GM23338 (cell line): ENCODE measurements at regions not wholly inside any gene's neighbourhood (a gene's known extent, or its start where the extent isn't known, plus 50 kb on each side); places are given as distances from the start of the nearest gene placed in this dataset.

Experiments used
- ATAC-seq: fragments of 200-7000 bp; cut with Tn5 transposase; 3 replicates; pipeline ENCODE4 v1.9.1; 2020
- DNase-seq: peaks from one replicate; pipeline ENCODE4 v3.0.0-alpha.2; 2015; ENCODE audit warnings: low spot score
- H2AFZ ChIP-seq: fragments of 200-600 bp; sonication (generic); 2 replicates; pipeline ENCODE4 v1.8.0; 2016; ENCODE audit warnings: antibody characterized with exemption, mild to moderate bottlenecking, moderate library complexity
- H3F3A ChIP-seq: fragments of 200-600 bp; sonication (generic); replicated peaks from 2 replicates; pipeline ENCODE4 v1.8.0; 2017; ENCODE audit warnings: antibody characterized with exemption, mixed run types, low read depth
- H3K27ac ChIP-seq: fragments of 200-600 bp; sonication (generic); 2 replicates; pipeline ENCODE4 v1.6.1; 2016; ENCODE audit warnings: low read depth
- H3K27me3 ChIP-seq: fragments of 200-600 bp; sonication (generic); 2 replicates; pipeline ENCODE4 v1.8.0; 2016; ENCODE audit warnings: mild to moderate bottlenecking, mixed run types, moderate library complexity; ENCODE audit not compliant: insufficient read depth
- H3K36me3 ChIP-seq: fragments of 200-600 bp; sonication (generic); 2 replicates; pipeline ENCODE4 v1.8.0; 2016; ENCODE audit warnings: mild to moderate bottlenecking; ENCODE audit not compliant: insufficient read depth
- H3K4me1 ChIP-seq: fragments of 200-600 bp; sonication (generic); 2 replicates; pipeline ENCODE4 v1.8.0; 2016; ENCODE audit warnings: mild to moderate bottlenecking, moderate library complexity; ENCODE audit not compliant: insufficient read depth
- H3K4me2 ChIP-seq: fragments of 200-600 bp; sonication (generic); 2 replicates; pipeline ENCODE4 v1.7.1; 2017; ENCODE audit warnings: mixed run types
- H3K4me3 ChIP-seq: fragments of 200-600 bp; sonication (generic); 2 replicates; pipeline ENCODE4 v1.6.1; 2016; ENCODE audit warnings: mixed run types
- H3K79me2 ChIP-seq: fragments of 200-600 bp; sonication (generic); replicated peaks from 2 replicates; pipeline ENCODE4 v1.8.0; 2017; ENCODE audit warnings: mild to moderate bottlenecking; ENCODE audit not compliant: insufficient read depth
- H3K9me2 ChIP-seq: fragments of 200-600 bp; sonication (generic); 2 replicates; pipeline ENCODE4 v1.8.0; 2017; ENCODE audit not compliant: insufficient read depth
- H4K20me1 ChIP-seq: fragments of 200-600 bp; sonication (generic); replicated peaks from 2 replicates; pipeline ENCODE4 v1.8.0; 2017; ENCODE audit warnings: mild to moderate bottlenecking; ENCODE audit not compliant: insufficient read depth
- H3K27ac Mint-ChIP-seq: 2 replicates; pipeline ENCODE4 v1.8.0; 2020; ENCODE audit warnings: inconsistent platforms, mild to moderate bottlenecking, moderate library complexity, mixed read lengths
- H3K27me3 Mint-ChIP-seq: 3 replicates; pipeline ENCODE4 v1.8.0; 2022; ENCODE audit warnings: low read depth, mild to moderate bottlenecking, moderate library complexity, mixed read lengths, inconsistent platforms; ENCODE audit not compliant: insufficient read depth, poor library complexity
- H3K36me3 Mint-ChIP-seq: 3 replicates; pipeline ENCODE4 v1.8.0; 2021; ENCODE audit warnings: low read depth, mild to moderate bottlenecking, inconsistent platforms, moderate library complexity, mixed read lengths
- H3K4me1 Mint-ChIP-seq: 3 replicates; pipeline ENCODE4 v1.8.0; 2020; ENCODE audit warnings: mild to moderate bottlenecking, inconsistent platforms, mixed read lengths
- H3K4me3 Mint-ChIP-seq: 3 replicates; pipeline ENCODE4 v1.8.0; 2021; ENCODE audit warnings: moderate library complexity, mild to moderate bottlenecking, inconsistent platforms, mixed read lengths
- H3K9me3 Mint-ChIP-seq: 3 replicates; pipeline ENCODE4 v1.8.0; 2020; ENCODE audit warnings: moderate library complexity, mild to moderate bottlenecking, inconsistent platforms, mixed read lengths
- CREB1 ChIP-seq: fragments of 250-450 bp; sonication (Bioruptor Pico); IDR thresholded peaks from 2 replicates; pipeline ENCODE4 v1.5.0; 2020; ENCODE audit warnings: low read depth, mild to moderate bottlenecking, moderate library complexity
- CTCF ChIP-seq, 2 experiments: fragments of 200-600 bp in 1 of 2; sonication (generic) in 1 of 2; conservative IDR thresholded peaks; 2 replicates each; pipeline versions ENCODE4 v1.5.1 to v1.6.1; 2016 to 2017; ENCODE audit warnings: antibody characterized with exemption in 2 of 2, low read depth in 2 of 2, mild to moderate bottlenecking in 2 of 2, moderate library complexity in 1 of 2
- ETS1 ChIP-seq: IDR thresholded peaks from 2 replicates; pipeline ENCODE4 v1.6.1; 2016; ENCODE audit warnings: antibody characterized with exemption
- EZH2 ChIP-seq: fragments of 200-600 bp; sonication (generic); IDR thresholded peaks from one replicate; pipeline ENCODE4 v1.8.0; 2017; ENCODE audit warnings: antibody characterized with exemption, mild to moderate bottlenecking, low read depth; ENCODE audit not compliant: unreplicated experiment
- EZH2phosphoT487 ChIP-seq: fragments of 200-600 bp; sonication (generic); IDR thresholded peaks from one replicate; pipeline ENCODE4 v1.8.1; 2018; ENCODE audit warnings: antibody characterized with exemption; ENCODE audit not compliant: unreplicated experiment
- JUNB ChIP-seq: IDR thresholded peaks from one replicate; pipeline ENCODE4 v1.6.1; 2016; ENCODE audit warnings: antibody characterized with exemption; ENCODE audit not compliant: unreplicated experiment
- NANOG ChIP-seq: IDR thresholded peaks from 2 replicates; pipeline ENCODE4 v1.6.1; 2016; ENCODE audit warnings: antibody characterized with exemption, borderline replicate concordance
- POLR2AphosphoS5 ChIP-seq: IDR thresholded peaks from 2 replicates; pipeline ENCODE4 v1.6.1; 2016; ENCODE audit warnings: antibody characterized with exemption, low read depth
- STAT1 ChIP-seq: IDR thresholded peaks from one replicate; pipeline ENCODE4 v1.6.1; 2016; ENCODE audit warnings: antibody characterized with exemption; ENCODE audit not compliant: unreplicated experiment
- ZNF114 ChIP-seq: fragments of 250-450 bp; sonication (Bioruptor Pico); IDR thresholded peaks from 2 replicates; pipeline ENCODE4 v1.5.0; 2020; ENCODE audit warnings: mild to moderate bottlenecking, moderate library complexity
- ZNF331 ChIP-seq: fragments of 250-450 bp; sonication (Bioruptor Pico); IDR thresholded peaks from 2 replicates; pipeline ENCODE4 v1.5.0; 2020; ENCODE audit warnings: low read depth, mild to moderate bottlenecking, moderate library complexity
- ZNF462 ChIP-seq: fragments of 250-450 bp; sonication (Bioruptor Pico); IDR thresholded peaks from 2 replicates; pipeline ENCODE4 v1.5.0; 2020; ENCODE audit warnings: mild to moderate bottlenecking, moderate library complexity

- TF ChIP-seq NANOG (no peak), STAT1 (no peak), EZH2phosphoT487 (no peak), ETS1 (no peak), POLR2AphosphoS5 (no peak), JUNB (no peak), EZH2 (no peak), ZNF114 (no peak), ZNF331 (CRISPR knock-in tag) (no peak), CTCF (conservative IDR thresholded peaks at IDR 0.05; ENCODE audit: low read depth in 2 of 2) (no peak), CREB1 (CRISPR knock-in tag) (no peak)
- no peak overlapping the region for H3K27ac Mint-ChIP-seq
- Histone ChIP-seq H4K20me1 (no peaks in the 10 kb centered on the region), H3F3A (no peaks in the 10 kb centered on the region), H3K79me2 (no peaks in the 10 kb centered on the region), H3K9me2 (no peaks in the 10 kb centered on the region), H3K27ac (no peak overlapping the region), H3K27me3 (peaks cover 8% of the 10 kb centered on the region), H3K4me3 (no peak overlapping the region), H3K4me2 (no peak overlapping the region), H3K36me3 (no peaks in the 10 kb centered on the region), H2AFZ (no peak overlapping the region), H3K4me1 (no peaks in the 10 kb centered on the region)
- H3K9me3 Mint-ChIP-seq = no peaks in the 10 kb centered on the region
- ATAC-seq (no peak), DNase-seq (no peak)
- peaks cover 4% of the 10 kb centered on the region; the same call in 1 of the 3 replicates for H3K4me1 Mint-ChIP-seq
- no peaks in the 10 kb centered on the region for H3K36me3 Mint-ChIP-seq
- H3K27me3 Mint-ChIP-seq = peaks cover 5% of the 10 kb centered on the region
- no peak overlapping the region for H3K4me3 Mint-ChIP-seq
Measured at GRCh38 chr2:176560296-176560695, 291.1 kb downstream of the MTX2 start.

GRCh38 chr2:176561706-176562105 is 292.5 kb downstream of the MTX2 start:
- H4K20me1 ChIP-seq = no peaks in the 10 kb centered on the region
- H3K4me1 Mint-ChIP-seq = no peaks in the 10 kb centered on the region
- H3K27ac ChIP-seq = no peak overlapping the region
- H3F3A ChIP-seq = no peaks in the 10 kb centered on the region
- no peak overlapping the region for H2AFZ ChIP-seq
- H3K27me3 ChIP-seq = no peaks in the 10 kb centered on the region
- H3K9me3 Mint-ChIP-seq = no peaks in the 10 kb centered on the region
- H3K4me2 ChIP-seq = no peak overlapping the region
- no peaks in the 10 kb centered on the region for H3K36me3 ChIP-seq
- H3K27me3 Mint-ChIP-seq = no peaks in the 10 kb centered on the region
- H3K9me2 ChIP-seq = no peaks in the 10 kb centered on the region
- H3K27ac Mint-ChIP-seq = no peak overlapping the region
- H3K79me2 ChIP-seq = no peaks in the 10 kb centered on the region
- no peaks in the 10 kb centered on the region for H3K4me1 ChIP-seq
- no peaks in the 10 kb centered on the region for H3K36me3 Mint-ChIP-seq
- no peak overlapping the region for H3K4me3 ChIP-seq
- no peak overlapping the region for H3K4me3 Mint-ChIP-seq
- DNase-seq (peak; percentile 19), ATAC-seq (no peak)
- no peak for TF ChIP-seq EZH2
- TF ChIP-seq ZNF462 (CRISPR knock-in tag) = no peak
- no peak for TF ChIP-seq STAT1
- no peak for TF ChIP-seq CREB1 (CRISPR knock-in tag)
